Thyroid gland (tissue), 4 donors: ENCODE measurements at regions not wholly inside any gene's neighbourhood (a gene's known extent, or its start where the extent isn't known, plus 50 kb on each side); places are given as distances from the start of the nearest gene placed in this dataset.
A peak's percentile ranks its signal among the peaks of the same experiment; 100 is the strongest.

Source experiments
- DNase-seq, 2 donors: peaks; one replicate each; pipeline ENCODE4 v3.0.0-alpha.2; 2019
- H3K27ac ChIP-seq, 3 donors: fragments of 200-600 bp; sonication (generic); 1 replicate in 2 of 3; 2 replicates in 1 of 3; pipeline ENCODE4 v1.5.1; 2016 to 2019; ENCODE audit warnings: mild to moderate bottlenecking in 1 of 3, moderate library complexity in 1 of 3
- H3K27me3 ChIP-seq: fragments of 200-600 bp; sonication (generic); one replicate; pipeline ENCODE4 v1.5.1; 2019
- H3K36me3 ChIP-seq, 2 donors: fragments of 200-600 bp; sonication (generic); one replicate each; pipeline ENCODE4 v1.5.1; 2016 to 2019
- H3K4me1 ChIP-seq, 2 donors: fragments of 200-600 bp; sonication (generic); one replicate each; pipeline ENCODE4 v1.5.1; 2017 to 2019
- H3K4me3 ChIP-seq, 3 donors: fragments of 200-600 bp; sonication (generic); replicated peaks in 1 of 3; 1 replicate in 2 of 3; 2 replicates in 1 of 3; pipeline ENCODE4 v1.5.1; 2016; ENCODE audit warnings: mild to moderate bottlenecking in 1 of 3
- H3K9me3 ChIP-seq: fragments of 200-600 bp; sonication (generic); one replicate; pipeline ENCODE4 v1.5.1; 2017
- POLR2A ChIP-seq, 2 donors: fragments of 450-650 bp; IDR thresholded peaks; one replicate each; pipeline ENCODE4 v1.6.1; 2017; ENCODE audit warnings: antibody characterized with exemption in 2 of 2, mild to moderate bottlenecking in 2 of 2, moderate library complexity in 1 of 2
- whole genome bisulfite sequencing, 2 donors: methylation state at CpG; one replicate each; pipeline ENCODE4 v1.1.5; 2017; 5-methylcytosine and 5-hydroxymethylcytosine counted together
- intact Hi-C: fragments of 100-400 bp; cut with DNase I; formaldehyde crosslinking; loops from one replicate; pipeline ENCODE4 v1.15.1; 2023
- TF ChIP-seq, protein P1 (sequence below), 6 experiments: fragments of 200-600 bp in 3 of 6; fragments of 450-650 bp in 3 of 6; sonication (generic) in 3 of 6; IDR thresholded peaks; one replicate each; pipeline ENCODE4 v1.5.1; 2016 to 2019; ENCODE audit warnings: antibody characterized with exemption in 6 of 6, mild to moderate bottlenecking in 2 of 6, inconsistent platforms in 1 of 6, moderate library complexity in 1 of 6

DNA sequence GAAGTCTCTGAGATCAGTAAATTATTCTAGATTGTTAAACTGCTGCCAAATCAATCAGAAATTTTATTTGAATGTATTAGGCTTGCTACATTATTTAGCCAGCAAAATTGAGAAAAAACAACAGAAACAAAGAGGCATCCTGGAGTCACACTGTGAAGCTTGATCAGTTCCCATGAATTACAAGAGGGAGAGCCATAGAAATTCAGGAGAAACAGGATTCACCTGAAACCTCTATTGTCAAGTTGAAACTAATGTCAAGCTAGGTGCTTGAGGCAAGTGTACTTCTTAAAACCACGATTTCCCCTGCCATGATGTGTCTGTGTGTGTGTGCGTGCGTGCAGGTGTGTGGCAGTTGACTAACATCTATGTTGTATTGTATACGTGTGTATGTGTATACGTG lies 439.1 kb upstream of the NOX3 start:
- Histone ChIP-seq H3K36me3 (no peaks in the 10 kb centered on the region), H3K9me3 (no peaks in the 10 kb centered on the region), H3K4me1 (peaks cover 0 to 3% of the 10 kb centered on the region in 2 donors), H3K27me3 (no peaks in the 10 kb centered on the region), H3K27ac (no peak overlapping the region), H3K4me3 (no peak overlapping the region)
- 80 to 81% methylated on average over 5 of the region's 5 CpGs for WGBS, 2 donors
- DNase-seq, result no peak
- no peak for TF ChIP-seq POLR2A (IDR thresholded peaks at IDR 0.05)
- TF ChIP-seq, protein P1, sequence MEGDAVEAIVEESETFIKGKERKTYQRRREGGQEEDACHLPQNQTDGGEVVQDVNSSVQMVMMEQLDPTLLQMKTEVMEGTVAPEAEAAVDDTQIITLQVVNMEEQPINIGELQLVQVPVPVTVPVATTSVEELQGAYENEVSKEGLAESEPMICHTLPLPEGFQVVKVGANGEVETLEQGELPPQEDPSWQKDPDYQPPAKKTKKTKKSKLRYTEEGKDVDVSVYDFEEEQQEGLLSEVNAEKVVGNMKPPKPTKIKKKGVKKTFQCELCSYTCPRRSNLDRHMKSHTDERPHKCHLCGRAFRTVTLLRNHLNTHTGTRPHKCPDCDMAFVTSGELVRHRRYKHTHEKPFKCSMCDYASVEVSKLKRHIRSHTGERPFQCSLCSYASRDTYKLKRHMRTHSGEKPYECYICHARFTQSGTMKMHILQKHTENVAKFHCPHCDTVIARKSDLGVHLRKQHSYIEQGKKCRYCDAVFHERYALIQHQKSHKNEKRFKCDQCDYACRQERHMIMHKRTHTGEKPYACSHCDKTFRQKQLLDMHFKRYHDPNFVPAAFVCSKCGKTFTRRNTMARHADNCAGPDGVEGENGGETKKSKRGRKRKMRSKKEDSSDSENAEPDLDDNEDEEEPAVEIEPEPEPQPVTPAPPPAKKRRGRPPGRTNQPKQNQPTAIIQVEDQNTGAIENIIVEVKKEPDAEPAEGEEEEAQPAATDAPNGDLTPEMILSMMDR (IDR thresholded peaks at IDR 0.05), result no peak
- intact Hi-C loops, result no loop called here

DNA sequence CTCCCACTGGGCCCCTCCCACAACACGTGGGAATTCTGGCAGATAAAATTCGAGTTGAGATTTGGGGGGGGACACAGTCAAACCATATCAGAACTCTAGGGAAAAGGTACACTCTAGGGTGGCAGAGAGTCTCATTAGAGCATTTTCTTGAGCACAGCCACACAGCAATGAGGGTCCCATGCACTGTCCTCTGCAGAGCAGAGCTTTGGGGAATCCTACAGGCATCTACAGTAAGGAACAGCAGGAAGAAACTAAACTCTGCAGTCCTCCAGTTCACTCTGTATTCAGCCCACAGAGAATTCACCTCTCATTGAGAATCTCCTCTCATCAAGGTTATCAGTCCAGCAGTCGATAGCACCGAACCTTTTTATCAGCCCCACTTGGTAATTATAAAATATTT lies 438.6 kb upstream of the NOX3 start:
- no peak overlapping the region for H3K27ac ChIP-seq
- no peak overlapping the region for H3K4me3 ChIP-seq
- DNase-seq, result no peak
- H3K36me3 ChIP-seq, result no peaks in the 10 kb centered on the region
- TF ChIP-seq, protein P1 (IDR thresholded peaks at IDR 0.05), result no peak
- TF ChIP-seq POLR2A (IDR thresholded peaks at IDR 0.05), result no peak
- peaks cover 0 to 8% of the 10 kb centered on the region in 2 donors for H3K4me1 ChIP-seq
- WGBS, 2 donors, result 77 to 83% methylated on average over 4 of the region's 4 CpGs
- intact Hi-C loops, result no loop called here
- no peaks in the 10 kb centered on the region for H3K27me3 ChIP-seq
- no peaks in the 10 kb centered on the region for H3K9me3 ChIP-seq

DNA sequence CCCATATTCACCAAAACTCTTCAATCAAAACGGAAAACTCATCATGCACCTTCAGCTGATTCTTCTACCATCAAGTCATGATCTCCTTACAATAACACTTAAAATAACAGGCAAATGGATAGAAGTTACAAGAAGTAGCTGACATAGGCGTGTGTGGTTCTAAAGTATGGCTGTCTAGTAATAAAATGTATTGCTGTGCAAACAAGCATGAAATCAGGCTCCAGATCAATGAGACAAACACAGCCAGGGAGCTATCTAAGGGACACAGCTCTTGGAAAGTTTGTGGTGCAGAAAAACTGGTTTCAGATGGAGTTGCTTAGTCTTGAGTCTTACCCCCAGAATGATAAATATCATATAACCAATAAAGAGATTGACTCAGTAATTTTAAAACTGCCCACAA lies 434.8 kb upstream of the NOX3 start:
- no peak for TF ChIP-seq POLR2A (IDR thresholded peaks at IDR 0.05)
- TF ChIP-seq, protein P1 (IDR thresholded peaks at IDR 0.05), result no peak
- Histone ChIP-seq H3K36me3 (no peaks in the 10 kb centered on the region), H3K9me3 (no peaks in the 10 kb centered on the region), H3K27me3 (no peaks in the 10 kb centered on the region), H3K4me1 (peaks cover 0 to 12% of the 10 kb centered on the region in 2 donors), H3K4me3 (no peak overlapping the region), H3K27ac (no peak overlapping the region)
- WGBS, 2 donors, result 84 to 86% methylated on average over 2 of the region's 2 CpGs
- DNase-seq, result no peak
- intact Hi-C loops, result no loop called here

DNA sequence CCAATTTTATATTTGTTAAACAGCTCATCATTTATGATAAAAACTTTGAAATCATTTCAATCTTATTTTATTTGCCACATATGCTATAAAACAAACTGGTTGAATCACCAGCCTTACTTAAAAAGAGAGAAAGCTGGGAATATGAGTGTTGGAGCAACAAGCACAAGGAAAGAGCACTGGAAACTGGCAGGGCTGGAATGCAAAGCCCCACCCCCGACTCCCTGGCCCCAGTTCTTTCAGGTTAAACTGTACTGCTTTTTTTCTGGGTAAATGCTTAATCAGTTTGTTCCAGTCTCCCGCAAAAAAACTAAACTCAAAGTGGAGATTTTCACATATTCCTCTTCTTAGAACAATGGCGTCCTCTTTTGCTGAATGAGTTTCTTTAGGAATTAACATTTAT lies 433.8 kb upstream of the NOX3 start:
- DNase-seq, result peak; percentile 39 to 45
- Histone ChIP-seq H3K4me1 (peaks cover 1 to 12% of the 10 kb centered on the region in 2 donors), H3K9me3 (no peaks in the 10 kb centered on the region), H3K36me3 (no peaks in the 10 kb centered on the region), H3K27ac (no peak overlapping the region), H3K27me3 (no peaks in the 10 kb centered on the region), H3K4me3 (no peak overlapping the region)
- 54 to 59% methylated on average over 3 of the region's 3 CpGs for WGBS, 2 donors
- intact Hi-C loops, result no loop called here
- TF ChIP-seq, protein P1 (IDR thresholded peaks at IDR 0.05), result no peak
- TF ChIP-seq POLR2A (IDR thresholded peaks at IDR 0.05), result no peak

DNA sequence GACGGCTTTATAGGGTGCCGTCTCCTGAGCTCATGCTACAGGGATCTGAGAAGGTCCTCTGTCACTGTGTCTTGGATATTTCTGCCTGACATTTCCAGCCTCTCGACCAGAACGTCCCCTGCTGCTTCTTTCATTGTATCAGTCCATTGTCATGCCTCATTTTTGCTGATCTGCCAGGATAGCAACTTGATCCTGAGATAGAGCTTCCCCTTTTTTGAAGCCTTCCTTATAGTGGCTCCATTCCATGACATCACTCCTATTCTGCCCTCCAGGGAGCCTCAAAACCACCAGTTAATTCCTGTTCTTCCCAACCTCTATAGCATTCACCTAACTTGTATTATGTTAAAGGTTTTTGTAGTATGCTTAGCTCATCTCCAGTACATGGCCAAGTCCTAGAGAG lies 431.8 kb upstream of the NOX3 start:
- intact Hi-C loops, result no loop called here
- Histone ChIP-seq H3K27me3 (no peaks in the 10 kb centered on the region), H3K4me1 (peaks cover 20 to 29% of the 10 kb centered on the region in 2 donors), H3K4me3 (no peak overlapping the region), H3K36me3 (no peaks in the 10 kb centered on the region), H3K27ac (no peak overlapping the region), H3K9me3 (no peaks in the 10 kb centered on the region)
- no peak for DNase-seq
- WGBS, 2 donors, result 87 to 95% methylated on average over 4 of the region's 4 CpGs
- no peak for TF ChIP-seq POLR2A (IDR thresholded peaks at IDR 0.05)
- TF ChIP-seq, protein P1 (IDR thresholded peaks at IDR 0.05), result no peak
